Dendritic cell treated with granulocyte-macrophage colony-stimulating factor and Interleukin-4, amounts not matched to agents 40 ng/mL and 50 ng/mL, for 4 days (primary cell): ENCODE measurements at regions not wholly inside any gene's neighbourhood (a gene's known extent, or its start where the extent isn't known, plus 50 kb on each side); places are given as distances from the start of the nearest gene placed in this dataset.
"Not testable (repeated sequence)": the region's sequence is repeated elsewhere in the genome, so short reads cannot be mapped to it uniquely, and the experiment has no call there.

Source experiments
- H3K27ac Mint-ChIP-seq: one replicate; pipeline ENCODE4 v1.8.0; 2022; ENCODE audit warnings: mild to moderate bottlenecking, mixed read lengths
- H3K27me3 Mint-ChIP-seq: one replicate; pipeline ENCODE4 v1.8.0; 2022; ENCODE audit warnings: mild to moderate bottlenecking, mixed read lengths
- H3K36me3 Mint-ChIP-seq: one replicate; pipeline ENCODE4 v1.8.0; 2022; ENCODE audit warnings: low read depth, mixed read lengths
- H3K4me1 Mint-ChIP-seq: one replicate; pipeline ENCODE4 v1.8.0; 2022; ENCODE audit warnings: low read depth, mixed read lengths
- H3K4me3 Mint-ChIP-seq: one replicate; pipeline ENCODE4 v1.8.0; 2022; ENCODE audit warnings: mild to moderate bottlenecking, moderate library complexity, mixed read lengths
- H3K9me3 Mint-ChIP-seq: one replicate; pipeline ENCODE4 v1.8.0; 2022; ENCODE audit warnings: mixed read lengths
- intact Hi-C: fragments of 100-400 bp; cut with micrococcal nuclease; formaldehyde crosslinking; loops from one replicate; pipeline ENCODE4 v1.15.0; 2022

DNA sequence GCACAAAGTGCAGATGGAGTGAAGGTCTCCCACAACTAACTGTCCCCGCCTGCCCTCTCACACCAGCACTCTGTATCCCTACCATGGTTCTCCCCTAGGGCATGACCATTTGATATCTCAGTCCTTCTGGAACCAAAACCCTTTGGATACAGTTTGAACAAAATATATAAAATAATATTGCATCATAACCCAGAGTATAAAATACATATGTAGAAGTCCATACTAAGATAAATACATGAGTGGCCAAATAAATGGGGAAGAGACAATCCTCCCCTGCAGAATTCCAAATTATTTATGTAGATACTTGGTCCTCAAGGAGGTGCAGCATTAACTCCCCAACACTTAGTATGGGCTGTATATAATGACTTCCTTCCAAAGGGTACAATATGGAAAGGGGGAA, 207.4 kb downstream of the RRAGC start:
- Mint-ChIP-seq H3K27ac (no peak overlapping the region), H3K4me1 (no peaks in the 10 kb centered on the region), H3K4me3 (no peak overlapping the region), H3K9me3 (no peaks in the 10 kb centered on the region), H3K27me3 (peaks cover 13% of the 10 kb centered on the region), H3K36me3 (no peaks in the 10 kb centered on the region)
- intact Hi-C loops: no loop called here

DNA sequence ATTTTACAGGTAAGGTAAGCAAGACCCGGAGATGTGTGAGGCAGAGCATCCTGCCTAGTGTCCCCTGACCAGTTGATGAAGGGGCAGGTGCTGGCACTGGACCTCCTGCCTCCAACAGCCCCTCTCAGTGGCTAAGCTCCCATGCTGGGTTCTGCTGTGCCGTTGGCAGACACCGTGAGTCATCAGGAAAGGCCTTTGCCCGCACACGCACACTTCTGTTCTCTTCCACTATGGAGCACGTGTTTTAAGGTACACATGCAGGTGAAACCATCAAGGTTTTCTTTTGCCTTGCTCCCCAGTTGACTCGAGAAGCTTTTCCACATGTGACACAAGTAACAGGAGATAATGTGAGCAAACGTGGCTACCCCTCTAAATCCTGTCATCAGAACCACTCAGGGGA, 207.9 kb downstream of the RRAGC start:
- H3K4me3 Mint-ChIP-seq: no peak overlapping the region
- no peaks in the 10 kb centered on the region for H3K4me1 Mint-ChIP-seq
- intact Hi-C loops: no loop called here
- no peaks in the 10 kb centered on the region for H3K36me3 Mint-ChIP-seq
- no peaks in the 10 kb centered on the region for H3K9me3 Mint-ChIP-seq
- H3K27me3 Mint-ChIP-seq: peaks cover 9% of the 10 kb centered on the region
- H3K27ac Mint-ChIP-seq: no peak overlapping the region

DNA sequence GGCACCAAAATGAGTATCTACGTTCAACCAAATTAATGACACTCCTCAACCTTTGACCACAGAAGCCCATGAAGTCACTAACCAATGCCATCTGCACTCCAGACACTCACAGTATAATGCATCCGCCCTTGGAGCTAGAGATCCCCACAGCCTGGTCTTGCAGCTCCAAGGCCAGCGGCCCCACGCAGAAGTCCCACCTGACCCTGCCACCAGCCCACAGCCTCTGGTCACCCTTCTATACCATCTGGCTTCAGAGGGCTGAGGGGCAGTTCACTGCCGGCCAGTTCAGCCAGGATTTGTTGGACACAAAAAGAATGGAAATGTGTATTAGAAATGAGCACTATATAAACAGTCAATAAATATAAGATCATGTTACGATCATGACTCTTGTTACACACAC, 211.2 kb downstream of the RRAGC start:
- H3K4me3 Mint-ChIP-seq: no peak overlapping the region
- H3K27ac Mint-ChIP-seq: no peak overlapping the region
- H3K27me3 Mint-ChIP-seq: peaks cover 2% of the 10 kb centered on the region
- no peaks in the 10 kb centered on the region for H3K36me3 Mint-ChIP-seq
- intact Hi-C loops: no loop called here
- H3K4me1 Mint-ChIP-seq: no peaks in the 10 kb centered on the region
- H3K9me3 Mint-ChIP-seq: no peaks in the 10 kb centered on the region

DNA sequence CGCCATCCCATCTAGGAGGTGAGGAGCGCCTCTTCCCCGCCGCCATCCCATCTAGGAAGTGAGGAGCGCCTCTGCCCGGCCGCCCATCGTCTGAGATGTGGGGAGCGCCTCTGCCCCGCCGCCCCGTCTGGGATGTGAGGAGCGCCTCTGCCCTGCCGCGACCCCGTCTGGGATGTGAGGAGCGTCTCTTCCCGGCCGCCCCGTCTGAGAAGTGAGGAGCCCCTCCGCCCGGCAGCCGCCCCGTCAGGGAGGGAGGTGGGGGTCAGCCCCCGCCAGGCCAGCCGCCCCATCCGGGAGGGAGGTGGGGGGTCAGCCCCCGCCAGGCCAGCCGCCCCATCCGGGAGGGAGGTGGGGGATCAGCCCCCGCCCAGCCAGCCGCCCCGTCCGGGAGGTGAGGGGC, 212.2 kb downstream of the RRAGC start:
- H3K4me3 Mint-ChIP-seq, H3K36me3 Mint-ChIP-seq, H3K4me1 Mint-ChIP-seq, intact Hi-C loops, H3K27me3 Mint-ChIP-seq, H3K27ac Mint-ChIP-seq, H3K9me3 Mint-ChIP-seq: not testable (repeated sequence)

DNA sequence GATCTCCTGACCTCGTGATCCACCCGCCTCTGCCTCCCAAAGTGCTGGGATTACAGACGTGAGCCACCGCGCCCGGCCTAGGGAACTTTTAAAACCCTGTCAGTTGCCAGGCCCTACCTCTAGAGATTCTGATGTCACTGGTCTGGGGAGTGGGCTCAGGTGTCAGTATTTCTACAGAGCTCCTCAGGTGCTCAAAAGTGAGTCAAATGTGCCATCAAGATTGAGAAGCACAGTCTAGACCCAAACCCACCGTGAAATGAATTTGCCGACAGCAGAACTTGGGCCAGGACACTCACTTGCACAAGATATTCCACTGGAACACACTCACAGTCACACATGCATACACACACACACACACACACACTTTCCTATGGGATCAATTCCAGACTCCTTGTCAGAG, 215.5 kb downstream of the RRAGC start:
- H3K27ac Mint-ChIP-seq: no peak overlapping the region
- intact Hi-C loops: no loop called here
- H3K9me3 Mint-ChIP-seq: peaks cover 8% of the 10 kb centered on the region
- H3K36me3 Mint-ChIP-seq: no peaks in the 10 kb centered on the region
- peaks cover 3% of the 10 kb centered on the region for H3K27me3 Mint-ChIP-seq
- no peak overlapping the region for H3K4me3 Mint-ChIP-seq
- H3K4me1 Mint-ChIP-seq: no peaks in the 10 kb centered on the region

DNA sequence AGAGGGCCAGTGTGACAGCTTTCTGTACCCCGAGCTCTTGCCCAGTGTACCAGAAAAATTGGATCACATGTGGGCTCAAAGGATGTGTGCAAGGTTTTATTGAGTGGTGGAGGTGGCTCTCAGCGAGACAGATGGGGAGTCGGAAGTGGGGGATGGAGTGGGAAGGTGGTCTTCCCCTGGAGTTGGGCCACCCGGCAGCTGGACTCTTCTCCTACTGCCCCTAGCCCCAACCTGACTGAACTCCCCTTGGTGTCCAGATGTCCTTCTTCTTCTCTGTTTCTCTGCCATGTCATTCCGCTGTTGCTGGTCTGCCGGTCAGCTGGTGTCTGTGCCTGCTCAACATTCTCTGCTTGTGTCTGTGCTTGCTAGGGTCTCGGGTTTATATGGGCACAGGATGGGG, 217.9 kb downstream of the RRAGC start:
- intact Hi-C loops: no loop called here
- H3K27me3 Mint-ChIP-seq: peaks cover 5% of the 10 kb centered on the region
- H3K9me3 Mint-ChIP-seq: peaks cover 8% of the 10 kb centered on the region
- H3K4me3 Mint-ChIP-seq: no peak overlapping the region
- no peaks in the 10 kb centered on the region for H3K36me3 Mint-ChIP-seq
- H3K4me1 Mint-ChIP-seq: no peaks in the 10 kb centered on the region
- H3K27ac Mint-ChIP-seq: no peak overlapping the region

DNA sequence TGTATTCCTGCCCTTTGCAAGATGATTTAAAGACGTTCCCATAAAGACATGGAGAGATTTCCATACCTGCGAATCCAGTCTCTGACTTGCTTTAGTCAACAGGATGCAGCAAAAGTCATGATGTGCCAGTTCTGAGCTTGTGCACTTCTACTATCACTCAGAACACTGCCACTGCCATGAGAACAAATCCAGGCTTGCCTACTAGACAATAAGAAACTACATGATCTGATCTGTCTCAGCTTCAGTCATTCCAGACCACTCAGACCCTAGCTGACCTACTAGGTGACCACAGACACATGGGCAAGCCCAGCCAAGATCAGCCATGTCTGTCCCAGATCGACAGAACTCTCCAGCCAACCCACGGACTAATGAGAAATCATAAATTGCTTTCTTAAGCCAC, 219.2 kb downstream of the RRAGC start:
- peaks cover 6% of the 10 kb centered on the region for H3K27me3 Mint-ChIP-seq
- H3K9me3 Mint-ChIP-seq: peaks cover 8% of the 10 kb centered on the region
- H3K4me1 Mint-ChIP-seq: no peaks in the 10 kb centered on the region
- intact Hi-C loops: no loop called here
- no peak overlapping the region for H3K27ac Mint-ChIP-seq
- H3K4me3 Mint-ChIP-seq: no peak overlapping the region
- no peaks in the 10 kb centered on the region for H3K36me3 Mint-ChIP-seq

DNA sequence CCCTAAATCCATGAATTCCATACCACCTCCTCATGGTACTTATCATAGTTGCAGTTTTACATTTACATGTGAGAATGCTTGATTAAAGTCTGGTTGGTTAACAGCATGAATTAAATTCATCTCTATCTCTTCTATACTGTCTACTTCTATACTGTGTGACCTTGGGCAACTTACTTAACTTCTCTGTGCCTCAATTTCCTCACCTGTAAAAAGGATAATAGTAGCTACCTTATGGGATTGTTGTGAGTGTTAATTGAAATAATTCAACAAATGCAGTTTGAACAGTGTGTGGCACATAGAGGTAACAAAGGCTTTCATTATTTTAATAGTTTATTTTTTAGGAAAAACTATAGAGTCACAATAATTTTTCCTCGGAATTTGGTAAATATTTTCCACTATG, 231.3 kb downstream of the RRAGC start:
- Mint-ChIP-seq H3K36me3 (no peaks in the 10 kb centered on the region), H3K9me3 (no peaks in the 10 kb centered on the region), H3K27ac (no peak overlapping the region), H3K4me1 (no peaks in the 10 kb centered on the region), H3K27me3 (peaks cover 11% of the 10 kb centered on the region), H3K4me3 (no peak overlapping the region)
- intact Hi-C loops: no loop called here

DNA sequence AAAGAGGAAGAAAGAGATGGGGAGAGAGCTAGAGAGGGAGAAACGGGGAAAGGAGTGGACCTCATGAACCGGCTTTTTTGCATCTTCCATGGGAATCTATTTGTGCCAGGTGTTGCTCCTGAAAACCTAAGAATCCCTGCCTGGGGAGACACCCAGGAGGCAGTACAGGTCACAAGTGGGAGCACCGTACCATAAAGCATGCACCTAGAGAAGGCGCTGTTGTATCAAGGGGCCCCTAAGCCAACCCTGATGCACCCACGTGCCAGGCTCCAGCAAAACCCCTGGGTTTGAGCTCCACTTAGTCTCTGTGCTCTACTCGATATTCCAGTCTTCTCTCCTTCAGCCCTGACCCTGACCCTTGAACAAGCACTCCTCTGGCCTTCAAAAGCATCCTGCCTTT, 233.6 kb downstream of the RRAGC start:
- no peaks in the 10 kb centered on the region for H3K4me1 Mint-ChIP-seq
- H3K36me3 Mint-ChIP-seq: no peaks in the 10 kb centered on the region
- no peaks in the 10 kb centered on the region for H3K9me3 Mint-ChIP-seq
- no peak overlapping the region for H3K27ac Mint-ChIP-seq
- intact Hi-C loops: no loop called here
- H3K27me3 Mint-ChIP-seq: peaks cover 3% of the 10 kb centered on the region
- H3K4me3 Mint-ChIP-seq: no peak overlapping the region

DNA sequence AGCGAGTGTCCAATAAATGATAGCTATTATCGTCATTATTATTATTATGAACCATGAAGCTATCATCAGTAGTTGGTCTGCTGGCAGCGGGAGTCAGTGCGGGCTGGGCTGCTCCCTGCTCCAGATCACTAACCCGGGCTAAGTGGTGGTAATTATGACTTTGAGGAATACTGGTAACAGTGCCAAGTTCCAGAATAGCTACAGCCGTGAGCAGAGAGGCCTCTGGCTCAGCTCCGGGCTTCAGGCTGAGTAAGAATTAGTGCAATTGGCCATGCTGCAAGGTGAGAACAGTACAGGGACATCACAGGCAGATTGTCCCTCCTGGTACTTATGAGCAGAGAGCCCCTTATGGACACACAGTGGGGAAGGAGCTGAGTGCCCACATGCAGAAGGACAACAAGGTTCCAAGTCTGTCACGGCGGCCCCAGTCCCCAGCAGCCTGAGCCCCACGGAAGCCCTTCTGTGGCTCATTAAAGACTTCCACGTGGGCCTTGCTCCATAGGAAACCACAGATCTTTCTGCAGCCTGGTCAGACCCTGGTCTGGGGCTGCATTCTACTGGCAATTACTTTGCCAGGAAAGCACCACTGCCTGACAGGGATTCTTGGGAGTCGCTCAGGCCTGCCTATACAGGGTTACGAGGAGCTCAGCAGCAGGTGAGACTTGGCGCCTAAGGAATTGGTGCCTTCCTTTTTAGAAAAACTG, 235.1 kb downstream of the RRAGC start:
- Mint-ChIP-seq H3K27ac (no peak overlapping the region), H3K36me3 (no peaks in the 10 kb centered on the region), H3K4me3 (no peak overlapping the region), H3K4me1 (no peaks in the 10 kb centered on the region), H3K9me3 (no peaks in the 10 kb centered on the region), H3K27me3 (peaks cover 2% of the 10 kb centered on the region)
- intact Hi-C loops: no loop called here

DNA sequence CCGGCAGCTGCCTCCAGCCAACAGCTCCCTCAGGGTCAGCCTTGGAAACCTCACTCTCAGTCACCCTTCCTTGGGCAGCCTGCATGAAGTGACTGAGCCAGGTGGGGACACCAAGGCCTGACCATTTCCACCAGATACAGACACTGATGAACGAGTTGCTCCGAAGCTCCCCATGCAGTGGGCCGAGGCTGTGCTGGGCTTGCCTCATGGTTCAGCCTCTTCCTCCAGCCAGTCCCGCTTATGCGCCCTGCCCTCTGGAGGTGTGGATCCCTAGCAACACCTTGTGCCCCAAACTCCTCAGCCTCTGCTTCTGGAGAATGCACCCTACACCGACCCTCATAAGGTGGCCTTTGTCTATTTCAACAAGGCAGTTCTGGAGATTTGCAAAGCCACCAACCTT, 236.0 kb downstream of the RRAGC start:
- Mint-ChIP-seq H3K9me3 (no peaks in the 10 kb centered on the region), H3K27me3 (peaks cover 2% of the 10 kb centered on the region), H3K4me1 (no peaks in the 10 kb centered on the region), H3K27ac (no peak overlapping the region), H3K4me3 (no peak overlapping the region), H3K36me3 (no peaks in the 10 kb centered on the region)
- intact Hi-C loops: no loop called here

DNA sequence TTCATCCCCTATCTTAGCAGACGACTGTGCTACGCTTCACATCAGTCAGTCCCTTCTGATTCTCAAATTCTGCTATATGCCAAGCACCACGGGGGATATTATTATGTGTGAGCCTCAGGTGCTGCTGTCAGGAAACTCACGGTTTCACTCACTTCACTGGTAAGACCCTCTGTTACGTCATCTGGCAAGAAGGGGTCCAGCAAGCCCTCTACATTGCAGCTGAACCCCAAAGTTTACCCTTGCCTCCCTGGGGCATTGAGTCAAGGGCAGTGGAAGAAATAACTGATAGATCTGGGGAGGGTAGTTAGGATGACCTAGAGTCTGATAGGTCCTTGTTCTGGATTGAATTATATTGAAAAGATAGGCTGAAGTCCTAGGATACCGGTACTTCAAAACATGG, 237.4 kb downstream of the RRAGC start:
- Mint-ChIP-seq H3K9me3 (no peaks in the 10 kb centered on the region), H3K27ac (no peak overlapping the region), H3K36me3 (no peaks in the 10 kb centered on the region), H3K27me3 (peaks cover 2% of the 10 kb centered on the region), H3K4me3 (no peak overlapping the region), H3K4me1 (no peaks in the 10 kb centered on the region)
- intact Hi-C loops: no loop called here

DNA sequence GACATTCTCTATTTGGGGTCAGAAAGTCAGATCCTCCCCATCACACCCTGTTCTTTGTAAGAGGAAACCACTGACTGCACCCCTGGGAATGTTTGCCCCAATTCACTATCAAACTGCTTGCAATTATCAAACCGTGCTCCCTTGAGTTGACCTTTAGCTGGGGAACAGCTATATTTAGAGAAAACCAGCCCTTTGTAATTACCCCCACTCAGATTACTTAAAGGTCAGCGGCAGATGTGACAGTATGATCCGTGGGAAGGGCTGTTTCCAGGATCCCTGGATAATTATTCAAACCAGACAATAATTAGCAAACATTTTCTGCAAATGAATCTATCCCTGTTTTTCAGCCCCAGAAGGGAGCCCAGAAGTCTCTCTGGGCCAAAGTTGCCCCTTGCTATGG, 242.7 kb downstream of the RRAGC start:
- Mint-ChIP-seq H3K27me3 (peaks cover 7% of the 10 kb centered on the region), H3K36me3 (no peaks in the 10 kb centered on the region), H3K4me3 (no peak overlapping the region), H3K4me1 (no peaks in the 10 kb centered on the region), H3K27ac (no peak overlapping the region), H3K9me3 (peaks cover 8% of the 10 kb centered on the region)
- intact Hi-C loops: no loop called here

DNA sequence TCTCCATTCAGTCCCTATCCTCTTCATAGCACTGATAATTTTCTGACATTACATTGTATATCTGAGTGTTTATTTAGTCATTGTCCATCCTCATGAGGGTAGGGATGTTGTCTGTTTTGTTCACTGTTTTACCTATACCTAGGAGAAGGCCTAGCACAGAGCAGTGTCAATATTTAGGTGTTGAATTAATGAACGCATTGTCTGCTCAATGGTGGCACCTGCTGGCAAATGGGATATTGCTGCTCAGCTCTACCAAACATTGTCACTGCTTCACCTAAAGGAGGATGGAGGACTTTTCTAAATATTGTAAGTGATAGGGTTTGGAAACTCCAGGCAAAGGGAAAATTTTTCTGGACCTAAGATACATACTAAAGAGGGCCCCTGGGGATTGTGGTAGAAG, 243.9 kb downstream of the RRAGC start:
- Mint-ChIP-seq H3K27me3 (peaks cover 7% of the 10 kb centered on the region), H3K9me3 (peaks cover 8% of the 10 kb centered on the region), H3K36me3 (no peaks in the 10 kb centered on the region), H3K4me1 (no peaks in the 10 kb centered on the region), H3K4me3 (no peak overlapping the region), H3K27ac (no peak overlapping the region)
- intact Hi-C loops: no loop called here

DNA sequence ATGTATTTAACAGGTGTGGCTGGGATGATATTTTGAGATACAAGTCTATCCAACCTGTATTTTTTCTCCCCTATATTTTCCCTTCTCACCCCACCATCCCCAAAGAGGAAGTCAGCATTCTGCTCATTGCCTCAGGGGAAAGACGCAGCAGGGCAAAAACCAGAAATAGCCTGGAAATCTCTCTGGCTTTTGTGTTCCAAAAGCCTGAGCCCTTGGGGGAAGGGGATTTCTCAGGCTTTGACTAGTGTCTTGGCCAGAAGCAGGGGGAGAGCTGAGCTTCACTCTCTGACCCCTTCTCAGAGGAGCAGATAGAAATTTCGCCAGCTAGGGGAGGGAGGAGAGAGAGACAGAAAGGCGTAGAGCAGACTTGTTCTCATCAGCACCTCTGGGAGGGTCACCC, 244.7 kb downstream of the RRAGC start:
- H3K27me3 Mint-ChIP-seq: peaks cover 7% of the 10 kb centered on the region
- H3K9me3 Mint-ChIP-seq: peaks cover 8% of the 10 kb centered on the region
- no peak overlapping the region for H3K27ac Mint-ChIP-seq
- intact Hi-C loops: no loop called here
- H3K36me3 Mint-ChIP-seq: no peaks in the 10 kb centered on the region
- no peak overlapping the region for H3K4me3 Mint-ChIP-seq
- no peaks in the 10 kb centered on the region for H3K4me1 Mint-ChIP-seq
